Uterus (tissue), 2 donors: ENCODE measurements at regions not wholly inside any gene's neighbourhood (a gene's known extent, or its start where the extent isn't known, plus 50 kb on each side); places are given as distances from the start of the nearest gene placed in this dataset.

Source experiments
- CTCF ChIP-seq, 4 experiments: fragments of 200-600 bp in 2 of 4; fragments of 450-650 bp in 2 of 4; sonication (generic) in 2 of 4; IDR thresholded peaks; one replicate each; pipeline ENCODE4 v1.5.1; 2016 to 2019; ENCODE audit warnings: antibody characterized with exemption in 4 of 4, mild to moderate bottlenecking in 2 of 4, moderate library complexity in 1 of 4
- POLR2A ChIP-seq, 2 donors: fragments of 450-650 bp; IDR thresholded peaks; one replicate each; pipeline ENCODE4 v1.6.1; 2016; ENCODE audit warnings: antibody characterized with exemption in 2 of 2, mild to moderate bottlenecking in 1 of 2, moderate library complexity in 1 of 2

GRCh38 chr6:104509355-104509754 lies 350.4 kb downstream of the HACE1 start:
- no peak for TF ChIP-seq CTCF (IDR thresholded peaks at IDR 0.05)
- TF ChIP-seq POLR2A (IDR thresholded peaks at IDR 0.05), result no peak
